ENCODE measurements at regions not wholly inside any gene's neighbourhood (a gene's known extent, or its start where the extent isn't known, plus 50 kb on each side); places are given as distances from the start of the nearest gene placed in this dataset.

DNA sequence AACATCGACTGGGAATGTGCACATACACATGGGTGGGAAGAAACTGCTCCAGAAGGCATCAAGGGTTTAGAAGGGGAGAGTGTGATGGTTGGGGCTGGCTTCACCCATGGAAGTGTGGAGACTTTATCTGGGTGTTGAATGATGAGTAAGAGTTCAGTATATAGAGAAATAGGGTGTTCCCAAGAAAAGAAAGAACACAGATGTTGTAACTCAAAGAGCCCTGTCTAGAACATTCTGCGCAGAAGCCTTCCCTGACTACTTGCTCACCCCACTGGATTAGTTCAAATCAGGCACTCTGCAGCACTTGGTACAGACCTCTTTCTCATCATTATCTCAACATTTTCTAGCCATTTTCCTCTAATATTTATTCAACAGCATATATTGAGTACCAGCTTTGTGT, 491.7 kb downstream of the SNAPC1 start:
- 0% methylated on average over 2 of the region's 2 CpGs for WGBS (ENCODE audit: insufficient coverage, low coverage, missing lambda C conversion rate)
- no peaks in the 10 kb centered on the region for H3K4me1 ChIP-seq (replicated peaks in 1 of 2; ENCODE audit: control insufficient read depth in 2 of 2, insufficient read depth in 2 of 2, low read length in 2 of 2)
- in situ Hi-C loops (cut with MboI): no loop called here
- no peaks in the 10 kb centered on the region for H3K9me3 ChIP-seq (replicated peaks; ENCODE audit: control insufficient read depth, insufficient read depth, low read depth, low read length)
- H2AFZ ChIP-seq (ENCODE audit: low read depth, low read length): no peak overlapping the region
- H3K4me3 ChIP-seq: no peak overlapping the region
- CTCF ChIA-PET (ENCODE audit: low intra/inter-chr PET ratio): no interaction called here
- H3K79me2 ChIP-seq (ENCODE audit: control insufficient read depth, insufficient read depth, low read length): no peaks in the 10 kb centered on the region
- BruUV-seq (replicated peaks): no TSS peak
- FAIRE-seq (no peak), DNase-seq (ENCODE audit: extremely low read depth in 1 of 4, low spot score in 3 of 4) (no peak), ATAC-seq (no peak)
- no peaks in the 10 kb centered on the region for H4K20me1 ChIP-seq (replicated peaks; ENCODE audit: control insufficient read depth, insufficient read depth, low read length)
- H3K4me2 ChIP-seq (ENCODE audit: insufficient read depth, low read length): no peak overlapping the region
- H3K27ac ChIP-seq (ENCODE audit: extremely low read depth, low read depth, low read length): no peak overlapping the region
- no peaks in the 10 kb centered on the region for H3K9me1 ChIP-seq (ENCODE audit: control insufficient read depth, insufficient read depth, low read length)
- H3K27me3 ChIP-seq (ENCODE audit: control insufficient read depth in 2 of 2, insufficient read depth in 2 of 2, low read length in 2 of 2): no peaks in the 10 kb centered on the region
- POLR2A ChIA-PET: no interaction called here
- intact Hi-C loops (cut with micrococcal nuclease): no loop called here
- H3K36me3 ChIP-seq (ENCODE audit: control insufficient read depth, insufficient read depth, low read length): no peaks in the 10 kb centered on the region
- no peak for TF ChIP-seq XRCC4 (IDR thresholded peaks at IDR 0.05; ENCODE audit: extremely low read depth, insufficient read depth, insufficient read length)
- TF ChIP-seq MEIS2 (IDR thresholded peaks at IDR 0.05; ENCODE audit: partially characterized antibody): no peak
- TF ChIP-seq ZNF79 (CRISPR knock-in tag; IDR thresholded peaks at IDR 0.05; ENCODE audit: low read depth): no peak
- no peak for TF ChIP-seq NR4A1 (CRISPR knock-in tag; IDR thresholded peaks at IDR 0.05)
- no peak for TF ChIP-seq NR4A1 (tag; IDR thresholded peaks at IDR 0.05)
- TF ChIP-seq BCOR (IDR thresholded peaks at IDR 0.05): no peak
- TF ChIP-seq IFI16 (CRISPR knock-in tag; IDR thresholded peaks at IDR 0.05): no peak
- TF ChIP-seq KLF10 (CRISPR knock-in tag; IDR thresholded peaks at IDR 0.05): no peak
- no peak for TF ChIP-seq CCAR2 (IDR thresholded peaks at IDR 0.05; ENCODE audit: low read depth, low read length)
- TF ChIP-seq, protein P1, sequence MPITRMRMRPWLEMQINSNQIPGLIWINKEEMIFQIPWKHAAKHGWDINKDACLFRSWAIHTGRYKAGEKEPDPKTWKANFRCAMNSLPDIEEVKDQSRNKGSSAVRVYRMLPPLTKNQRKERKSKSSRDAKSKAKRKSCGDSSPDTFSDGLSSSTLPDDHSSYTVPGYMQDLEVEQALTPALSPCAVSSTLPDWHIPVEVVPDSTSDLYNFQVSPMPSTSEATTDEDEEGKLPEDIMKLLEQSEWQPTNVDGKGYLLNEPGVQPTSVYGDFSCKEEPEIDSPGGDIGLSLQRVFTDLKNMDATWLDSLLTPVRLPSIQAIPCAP (CRISPR knock-in tag; IDR thresholded peaks at IDR 0.05; ENCODE audit: borderline replicate concordance): no peak
- no peak for TF ChIP-seq RBM22 (IDR thresholded peaks at IDR 0.05; ENCODE audit: low read depth, low read length, poor library complexity, severe bottlenecking)
- TF ChIP-seq MYNN (IDR thresholded peaks at IDR 0.05): no peak
- TF ChIP-seq MYNN (CRISPR knock-in tag; IDR thresholded peaks at IDR 0.05): no peak
- no peak for TF ChIP-seq RAD21 (CRISPR knock-in tag; conservative IDR thresholded peaks at IDR 0.05 in 1 of 2, IDR thresholded peaks at IDR 0.05 in 1 of 2)
- no peak for TF ChIP-seq ARHGAP35 (IDR thresholded peaks at IDR 0.05; ENCODE audit: partially characterized antibody)
- TF ChIP-seq CHD1 (IDR thresholded peaks at IDR 0.05; ENCODE audit: low read length): no peak
- TF ChIP-seq, protein P2, sequence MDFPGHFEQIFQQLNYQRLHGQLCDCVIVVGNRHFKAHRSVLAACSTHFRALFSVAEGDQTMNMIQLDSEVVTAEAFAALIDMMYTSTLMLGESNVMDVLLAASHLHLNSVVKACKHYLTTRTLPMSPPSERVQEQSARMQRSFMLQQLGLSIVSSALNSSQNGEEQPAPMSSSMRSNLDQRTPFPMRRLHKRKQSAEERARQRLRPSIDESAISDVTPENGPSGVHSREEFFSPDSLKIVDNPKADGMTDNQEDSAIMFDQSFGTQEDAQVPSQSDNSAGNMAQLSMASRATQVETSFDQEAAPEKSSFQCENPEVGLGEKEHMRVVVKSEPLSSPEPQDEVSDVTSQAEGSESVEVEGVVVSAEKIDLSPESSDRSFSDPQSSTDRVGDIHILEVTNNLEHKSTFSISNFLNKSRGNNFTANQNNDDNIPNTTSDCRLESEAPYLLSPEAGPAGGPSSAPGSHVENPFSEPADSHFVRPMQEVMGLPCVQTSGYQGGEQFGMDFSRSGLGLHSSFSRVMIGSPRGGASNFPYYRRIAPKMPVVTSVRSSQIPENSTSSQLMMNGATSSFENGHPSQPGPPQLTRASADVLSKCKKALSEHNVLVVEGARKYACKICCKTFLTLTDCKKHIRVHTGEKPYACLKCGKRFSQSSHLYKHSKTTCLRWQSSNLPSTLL (IDR thresholded peaks at IDR 0.05): no peak
- TF ChIP-seq EP300 (IDR thresholded peaks at IDR 0.05; ENCODE audit: low read length): no peak
- H3K9ac ChIP-seq (ENCODE audit: insufficient read depth in 1 of 2, low read depth in 2 of 2, low read length in 2 of 2): no peak overlapping the region
